WTC11 (cell line): ENCODE measurements at regions not wholly inside any gene's neighbourhood (a gene's known extent, or its start where the extent isn't known, plus 50 kb on each side); places are given as distances from the start of the nearest gene placed in this dataset.

Experiments
- ESRRA ChIP-seq: sonication (generic); formaldehyde crosslinking; IDR thresholded peaks from 2 replicates; pipeline ENCODE4 v1.8.1; 2022; ENCODE audit warnings: mild to moderate bottlenecking, missing genetic modification reagents, borderline replicate concordance
- FOXJ3 ChIP-seq: sonication (generic); formaldehyde crosslinking; IDR thresholded peaks from 2 replicates; pipeline ENCODE4 v1.9.0; 2021; ENCODE audit warnings: missing genetic modification reagents, mild to moderate bottlenecking, borderline replicate concordance
- ZNF138 ChIP-seq: sonication (generic); formaldehyde crosslinking; conservative IDR thresholded peaks from 2 replicates; pipeline ENCODE4 v1.8.1; 2022; ENCODE audit warnings: mild to moderate bottlenecking, moderate library complexity, missing genetic modification reagents
- ZNF423 ChIP-seq: fragments of 250-450 bp; sonication (Bioruptor Pico); IDR thresholded peaks from 2 replicates; pipeline ENCODE4 v2.1.2; 2022; ENCODE audit warnings: mild to moderate bottlenecking, moderate library complexity
- TF ChIP-seq, protein P1 (sequence below): sonication (generic); formaldehyde crosslinking; IDR thresholded peaks from 2 replicates; pipeline ENCODE4 v1.8.1; 2023; ENCODE audit warnings: mild to moderate bottlenecking, moderate library complexity, missing genetic modification reagents
- TF ChIP-seq, protein P2 (sequence below): fragments of 200-600 bp; IDR thresholded peaks from 2 replicates; pipeline ENCODE4 v1.8.0; 2022; ENCODE audit warnings: antibody characterized with exemption
- TF ChIP-seq, protein P3 (sequence below): sonication (generic); formaldehyde crosslinking; IDR thresholded peaks from 2 replicates; pipeline ENCODE4 v1.8.0; 2022; ENCODE audit warnings: mild to moderate bottlenecking, missing genetic modification reagents

DNA sequence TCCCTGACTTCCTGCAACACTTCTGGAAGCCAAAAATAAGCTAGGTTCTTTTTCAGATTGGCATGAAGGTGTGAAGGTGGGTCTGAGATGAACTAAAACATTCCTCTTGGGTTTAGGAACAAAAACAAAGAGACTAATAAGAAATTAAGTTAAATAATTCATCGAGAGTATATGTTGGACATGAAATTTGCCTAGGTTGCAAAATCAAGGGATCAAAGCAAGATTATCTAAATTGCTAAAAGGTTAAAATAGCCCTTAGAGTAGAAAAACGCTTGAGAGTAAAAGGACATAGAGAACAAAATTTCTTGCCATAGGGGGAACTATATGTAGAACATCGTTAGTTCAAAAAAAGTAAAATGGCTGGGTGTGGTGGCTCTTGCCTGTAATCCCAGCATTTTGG, 845.9 kb upstream of the NXPH2 start:
- TF ChIP-seq, protein P1, sequence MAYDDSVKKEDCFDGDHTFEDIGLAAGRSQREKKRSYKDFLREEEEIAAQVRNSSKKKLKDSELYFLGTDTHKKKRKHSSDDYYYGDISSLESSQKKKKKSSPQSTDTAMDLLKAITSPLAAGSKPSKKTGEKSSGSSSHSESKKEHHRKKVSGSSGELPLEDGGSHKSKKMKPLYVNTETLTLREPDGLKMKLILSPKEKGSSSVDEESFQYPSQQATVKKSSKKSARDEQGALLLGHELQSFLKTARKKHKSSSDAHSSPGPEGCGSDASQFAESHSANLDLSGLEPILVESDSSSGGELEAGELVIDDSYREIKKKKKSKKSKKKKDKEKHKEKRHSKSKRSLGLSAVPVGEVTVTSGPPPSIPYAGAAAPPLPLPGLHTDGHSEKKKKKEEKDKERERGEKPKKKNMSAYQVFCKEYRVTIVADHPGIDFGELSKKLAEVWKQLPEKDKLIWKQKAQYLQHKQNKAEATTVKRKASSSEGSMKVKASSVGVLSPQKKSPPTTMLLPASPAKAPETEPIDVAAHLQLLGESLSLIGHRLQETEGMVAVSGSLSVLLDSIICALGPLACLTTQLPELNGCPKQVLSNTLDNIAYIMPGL (CRISPR knock-in tag) = no peak
- TF ChIP-seq, protein P2, sequence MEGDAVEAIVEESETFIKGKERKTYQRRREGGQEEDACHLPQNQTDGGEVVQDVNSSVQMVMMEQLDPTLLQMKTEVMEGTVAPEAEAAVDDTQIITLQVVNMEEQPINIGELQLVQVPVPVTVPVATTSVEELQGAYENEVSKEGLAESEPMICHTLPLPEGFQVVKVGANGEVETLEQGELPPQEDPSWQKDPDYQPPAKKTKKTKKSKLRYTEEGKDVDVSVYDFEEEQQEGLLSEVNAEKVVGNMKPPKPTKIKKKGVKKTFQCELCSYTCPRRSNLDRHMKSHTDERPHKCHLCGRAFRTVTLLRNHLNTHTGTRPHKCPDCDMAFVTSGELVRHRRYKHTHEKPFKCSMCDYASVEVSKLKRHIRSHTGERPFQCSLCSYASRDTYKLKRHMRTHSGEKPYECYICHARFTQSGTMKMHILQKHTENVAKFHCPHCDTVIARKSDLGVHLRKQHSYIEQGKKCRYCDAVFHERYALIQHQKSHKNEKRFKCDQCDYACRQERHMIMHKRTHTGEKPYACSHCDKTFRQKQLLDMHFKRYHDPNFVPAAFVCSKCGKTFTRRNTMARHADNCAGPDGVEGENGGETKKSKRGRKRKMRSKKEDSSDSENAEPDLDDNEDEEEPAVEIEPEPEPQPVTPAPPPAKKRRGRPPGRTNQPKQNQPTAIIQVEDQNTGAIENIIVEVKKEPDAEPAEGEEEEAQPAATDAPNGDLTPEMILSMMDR = no peak
- no peak for TF ChIP-seq ESRRA (CRISPR knock-in tag)
- no peak for TF ChIP-seq ZNF138 (CRISPR knock-in tag)
- TF ChIP-seq FOXJ3 (CRISPR knock-in tag) = no peak
- TF ChIP-seq, protein P3, sequence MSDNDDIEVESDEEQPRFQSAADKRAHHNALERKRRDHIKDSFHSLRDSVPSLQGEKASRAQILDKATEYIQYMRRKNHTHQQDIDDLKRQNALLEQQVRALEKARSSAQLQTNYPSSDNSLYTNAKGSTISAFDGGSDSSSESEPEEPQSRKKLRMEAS = no peak
- TF ChIP-seq ZNF423 (CRISPR knock-in tag) = no peak
